ENCODE measurements at regions not wholly inside any gene's neighbourhood (a gene's known extent, or its start where the extent isn't known, plus 50 kb on each side); places are given as distances from the start of the nearest gene placed in this dataset.
"Not testable (repeated sequence)": the region's sequence is repeated elsewhere in the genome, so short reads cannot be mapped to it uniquely, and the experiment has no call there.

DNA sequence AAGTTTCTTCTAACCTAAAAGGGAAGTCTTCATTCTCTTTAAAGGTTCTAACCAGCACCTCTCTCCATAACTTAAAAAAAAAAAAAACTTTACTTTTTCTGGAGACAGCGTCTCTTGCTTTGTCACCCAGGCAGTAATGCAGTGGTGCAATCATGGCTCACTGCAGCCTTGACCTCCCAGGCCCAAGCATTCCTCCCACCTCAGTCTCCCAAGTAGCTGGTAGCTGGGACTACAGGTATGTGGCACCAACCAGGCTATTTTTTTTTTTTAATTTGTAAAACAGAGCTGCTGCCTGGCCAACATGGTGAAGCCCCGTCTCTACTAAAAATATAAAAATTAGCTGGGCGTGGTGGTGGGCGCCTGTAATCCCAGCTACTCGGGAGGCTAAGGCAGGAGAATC is 787.4 kb upstream of the ACO1 start:
- H3K4me1 Mint-ChIP-seq (ENCODE audit: low read depth); H3K4me3 Mint-ChIP-seq; H3K27me3 Mint-ChIP-seq (ENCODE audit: low read depth); DNase-seq (ENCODE audit: low spot score); H3K36me3 Mint-ChIP-seq (ENCODE audit: low read depth); H3K9me3 Mint-ChIP-seq; H3K27ac Mint-ChIP-seq: not testable (repeated sequence)

DNA sequence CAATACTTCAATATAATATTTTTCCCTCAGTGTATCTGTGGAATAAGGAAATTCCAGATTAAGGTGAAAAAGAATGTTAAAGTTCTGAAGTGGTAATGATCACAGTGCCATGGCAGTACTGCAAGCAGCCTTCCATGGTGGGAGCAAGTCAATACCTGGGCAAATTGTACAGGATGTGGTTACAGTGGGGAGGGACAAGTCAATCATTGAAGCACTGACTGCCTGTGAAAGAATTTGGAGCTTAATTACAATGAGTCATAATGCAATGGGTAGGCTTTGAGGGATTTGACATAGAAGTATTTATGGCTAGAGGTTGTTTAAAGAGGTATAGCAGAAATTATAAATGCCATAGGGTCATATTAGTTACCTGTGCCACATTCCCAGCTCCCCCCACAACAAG is 786.5 kb upstream of the ACO1 start:
- H3K4me3 Mint-ChIP-seq = no peak overlapping the region
- no peak for DNase-seq (ENCODE audit: low spot score)
- H3K4me1 Mint-ChIP-seq (ENCODE audit: low read depth) = peaks cover 3% of the 10 kb centered on the region
- no peak overlapping the region for H3K27ac Mint-ChIP-seq
- no peaks in the 10 kb centered on the region for H3K9me3 Mint-ChIP-seq
- H3K36me3 Mint-ChIP-seq (ENCODE audit: low read depth) = no peaks in the 10 kb centered on the region
- no peaks in the 10 kb centered on the region for H3K27me3 Mint-ChIP-seq (ENCODE audit: low read depth)

DNA sequence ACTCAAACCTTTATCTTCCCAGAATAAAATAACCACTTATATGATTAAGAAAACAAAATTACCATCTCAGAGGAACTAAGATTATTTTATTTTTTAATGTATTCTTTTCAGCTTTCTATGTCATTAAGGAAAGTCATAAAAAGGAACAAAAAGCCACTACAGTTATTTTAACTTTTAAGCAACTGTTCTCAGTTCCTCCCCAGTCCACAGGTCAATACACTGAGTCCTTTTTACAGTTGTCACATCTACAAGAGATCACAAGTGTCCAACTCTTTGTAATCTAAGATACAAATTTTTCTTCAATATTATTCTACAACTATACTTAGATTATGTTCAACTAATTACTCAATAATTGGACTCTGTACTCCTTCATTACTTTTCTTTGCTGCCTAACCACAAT is 782.8 kb upstream of the ACO1 start:
- Mint-ChIP-seq H3K36me3 (ENCODE audit: low read depth) (no peaks in the 10 kb centered on the region), H3K4me1 (ENCODE audit: low read depth) (peaks cover 3% of the 10 kb centered on the region), H3K27ac (no peak overlapping the region), H3K27me3 (ENCODE audit: low read depth) (no peaks in the 10 kb centered on the region), H3K4me3 (no peak overlapping the region), H3K9me3 (no peaks in the 10 kb centered on the region)
- no peak for DNase-seq (ENCODE audit: low spot score)

DNA sequence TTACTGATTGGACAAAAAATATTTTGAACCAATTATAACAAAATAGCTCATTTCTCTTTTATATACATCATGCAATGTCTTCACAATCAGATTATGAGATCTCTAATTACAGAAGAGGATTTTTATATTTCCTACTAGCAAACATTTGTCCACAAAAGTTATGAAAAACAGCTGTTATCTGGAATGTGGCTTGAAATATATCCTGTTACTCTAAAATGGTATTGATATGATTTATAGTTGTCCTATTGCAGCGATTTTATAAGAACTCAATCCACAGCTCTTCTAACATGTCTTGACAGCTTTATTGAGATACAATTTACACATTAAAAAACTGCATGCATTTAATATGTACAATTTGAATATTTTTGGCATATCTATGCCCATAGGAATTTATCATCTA is 779.9 kb upstream of the ACO1 start:
- no peak overlapping the region for H3K27ac Mint-ChIP-seq
- no peaks in the 10 kb centered on the region for H3K27me3 Mint-ChIP-seq (ENCODE audit: low read depth)
- no peak for DNase-seq (ENCODE audit: low spot score)
- no peak overlapping the region for H3K4me3 Mint-ChIP-seq
- H3K36me3 Mint-ChIP-seq (ENCODE audit: low read depth) = no peaks in the 10 kb centered on the region
- no peaks in the 10 kb centered on the region for H3K4me1 Mint-ChIP-seq (ENCODE audit: low read depth)
- H3K9me3 Mint-ChIP-seq = no peaks in the 10 kb centered on the region

DNA sequence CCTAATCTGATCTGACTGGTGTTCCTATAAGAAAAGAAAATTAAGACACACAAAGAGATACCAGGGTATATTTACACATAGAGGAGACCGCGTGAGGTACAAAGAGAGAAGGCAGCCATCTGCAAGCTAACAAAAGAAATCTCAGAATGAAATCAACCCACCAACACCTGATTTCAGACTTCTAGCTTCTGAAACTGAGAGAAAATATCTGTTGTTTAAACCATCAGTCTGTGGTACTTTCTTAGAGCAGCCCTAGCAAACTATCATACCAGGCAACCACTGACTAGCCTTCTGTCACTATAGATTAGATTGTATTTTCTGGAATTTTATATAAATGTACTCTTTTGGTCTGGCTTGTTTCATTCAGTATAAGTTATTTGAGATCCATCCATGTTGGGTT is 779.3 kb upstream of the ACO1 start:
- DNase-seq (ENCODE audit: low spot score) = no peak
- H3K9me3 Mint-ChIP-seq = no peaks in the 10 kb centered on the region
- H3K36me3 Mint-ChIP-seq (ENCODE audit: low read depth) = no peaks in the 10 kb centered on the region
- no peaks in the 10 kb centered on the region for H3K4me1 Mint-ChIP-seq (ENCODE audit: low read depth)
- H3K4me3 Mint-ChIP-seq = no peak overlapping the region
- H3K27me3 Mint-ChIP-seq (ENCODE audit: low read depth) = no peaks in the 10 kb centered on the region
- no peak overlapping the region for H3K27ac Mint-ChIP-seq

DNA sequence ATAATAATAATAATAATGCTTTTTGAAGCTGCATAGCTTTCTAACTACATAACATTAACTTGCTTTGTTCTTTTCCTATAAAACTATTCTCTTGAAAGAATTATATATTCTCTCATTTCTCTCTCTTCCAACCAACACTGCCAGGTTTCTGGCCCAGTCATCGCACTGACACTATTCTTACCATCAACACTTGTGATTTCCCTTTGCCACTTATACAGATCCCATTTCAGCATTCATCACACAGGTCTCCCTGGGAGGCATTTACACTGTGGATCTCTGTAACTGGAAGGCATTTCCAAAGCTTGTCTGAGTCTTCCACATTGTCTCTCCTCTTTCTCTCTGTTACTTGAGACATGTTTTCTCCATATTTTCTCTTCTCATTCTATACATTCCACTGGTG is 777.8 kb upstream of the ACO1 start:
- H3K4me3 Mint-ChIP-seq = no peak overlapping the region
- H3K9me3 Mint-ChIP-seq = no peaks in the 10 kb centered on the region
- no peak overlapping the region for H3K27ac Mint-ChIP-seq
- no peaks in the 10 kb centered on the region for H3K4me1 Mint-ChIP-seq (ENCODE audit: low read depth)
- no peak for DNase-seq (ENCODE audit: low spot score)
- no peaks in the 10 kb centered on the region for H3K27me3 Mint-ChIP-seq (ENCODE audit: low read depth)
- H3K36me3 Mint-ChIP-seq (ENCODE audit: low read depth) = no peaks in the 10 kb centered on the region

DNA sequence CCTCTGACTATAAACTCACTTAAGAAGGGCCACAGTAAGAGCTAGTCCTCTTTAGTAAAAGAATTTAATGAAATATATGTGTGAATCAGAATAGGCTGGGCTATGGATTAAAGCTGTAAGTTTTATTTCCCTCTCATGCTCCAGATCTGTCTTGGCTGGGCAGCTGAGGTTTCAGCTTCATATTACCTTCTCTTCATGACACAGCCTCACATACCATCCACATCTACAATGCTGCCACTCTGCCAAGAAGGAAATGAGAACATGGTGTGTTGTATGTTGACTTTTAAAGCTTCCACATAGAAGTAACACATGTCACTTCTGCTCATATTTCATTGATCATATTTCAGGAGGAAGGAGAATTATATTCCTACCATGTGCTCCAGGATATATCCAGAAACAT is 776.0 kb upstream of the ACO1 start:
- no peaks in the 10 kb centered on the region for H3K4me1 Mint-ChIP-seq (ENCODE audit: low read depth)
- no peaks in the 10 kb centered on the region for H3K9me3 Mint-ChIP-seq
- no peak overlapping the region for H3K4me3 Mint-ChIP-seq
- H3K27ac Mint-ChIP-seq = no peak overlapping the region
- DNase-seq (ENCODE audit: low spot score) = no peak
- no peaks in the 10 kb centered on the region for H3K36me3 Mint-ChIP-seq (ENCODE audit: low read depth)
- H3K27me3 Mint-ChIP-seq (ENCODE audit: low read depth) = no peaks in the 10 kb centered on the region

DNA sequence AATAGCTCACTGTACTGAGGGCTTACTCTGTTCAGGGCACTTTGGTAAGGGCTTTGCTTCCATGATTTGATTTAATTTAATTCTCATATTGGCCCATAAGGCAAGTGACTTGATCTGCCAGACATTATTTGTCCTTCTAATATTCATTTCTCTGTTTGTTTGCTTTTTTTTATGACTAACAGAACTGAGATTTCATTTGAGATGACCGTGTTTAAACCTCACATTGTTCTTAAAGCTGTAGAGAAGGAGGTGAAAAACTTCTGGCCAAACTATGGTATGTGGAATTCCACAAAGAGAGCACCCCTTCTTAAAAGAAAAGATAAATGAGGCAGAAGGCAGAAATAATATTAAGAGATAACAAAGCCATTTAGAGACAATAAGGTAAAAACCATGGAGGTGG is 775.6 kb upstream of the ACO1 start:
- H3K9me3 Mint-ChIP-seq = no peaks in the 10 kb centered on the region
- H3K4me1 Mint-ChIP-seq (ENCODE audit: low read depth) = no peaks in the 10 kb centered on the region
- no peak overlapping the region for H3K4me3 Mint-ChIP-seq
- no peaks in the 10 kb centered on the region for H3K27me3 Mint-ChIP-seq (ENCODE audit: low read depth)
- no peak overlapping the region for H3K27ac Mint-ChIP-seq
- no peak for DNase-seq (ENCODE audit: low spot score)
- H3K36me3 Mint-ChIP-seq (ENCODE audit: low read depth) = no peaks in the 10 kb centered on the region

DNA sequence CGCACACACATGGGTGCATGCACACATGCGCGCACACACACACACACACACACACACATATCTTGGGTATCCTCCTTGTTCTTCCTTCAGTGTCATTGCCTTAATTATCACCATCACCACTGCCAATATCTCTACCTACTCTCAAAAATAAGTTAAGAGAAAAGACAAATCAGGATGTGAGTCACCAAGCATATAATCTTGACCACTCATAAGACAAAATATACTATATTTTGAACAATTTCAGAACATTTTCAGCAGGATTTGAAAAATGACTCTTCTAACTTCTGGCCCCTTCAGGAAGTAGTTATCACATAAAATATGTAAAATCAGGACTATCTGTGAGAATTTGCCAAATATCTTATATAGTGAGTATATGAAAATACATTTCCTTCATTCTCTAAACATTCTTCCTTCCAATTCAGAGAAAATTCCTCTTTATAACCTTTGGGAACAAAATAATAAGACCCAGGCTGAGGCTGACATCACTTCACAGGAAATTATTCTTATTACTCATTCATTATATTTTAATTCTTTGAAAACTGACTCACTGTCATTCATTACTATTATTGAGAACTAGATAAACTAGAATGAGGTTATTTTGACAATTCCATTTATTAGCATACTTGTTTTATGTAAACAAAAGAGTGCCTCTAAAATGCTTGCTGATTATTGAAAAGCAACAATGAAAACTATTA is 772.0 kb upstream of the ACO1 start:
- H3K27me3 Mint-ChIP-seq (ENCODE audit: low read depth) = no peaks in the 10 kb centered on the region
- no peak overlapping the region for H3K27ac Mint-ChIP-seq
- no peak overlapping the region for H3K4me3 Mint-ChIP-seq
- DNase-seq (ENCODE audit: low spot score) = no peak
- no peaks in the 10 kb centered on the region for H3K9me3 Mint-ChIP-seq
- H3K4me1 Mint-ChIP-seq (ENCODE audit: low read depth) = no peaks in the 10 kb centered on the region
- no peaks in the 10 kb centered on the region for H3K36me3 Mint-ChIP-seq (ENCODE audit: low read depth)

DNA sequence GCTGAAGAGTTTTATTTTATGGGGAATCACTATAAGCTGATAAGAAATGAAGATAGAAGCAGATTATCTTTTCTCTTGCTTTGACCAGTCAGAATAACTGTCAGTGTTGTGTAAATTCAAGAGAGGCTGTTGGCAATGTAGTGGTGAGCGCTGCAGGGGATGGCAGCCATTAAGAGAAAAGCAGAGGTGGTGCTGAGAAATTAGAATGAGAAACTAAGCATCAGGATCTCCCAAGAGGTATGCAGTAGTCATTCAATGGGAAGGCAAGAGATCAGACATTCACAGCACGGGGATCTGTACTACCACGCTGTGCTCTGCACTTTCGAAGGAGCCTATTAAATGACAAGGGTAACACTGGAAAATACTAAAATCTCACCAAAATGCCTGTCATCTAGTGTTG is 768.5 kb upstream of the ACO1 start:
- Mint-ChIP-seq H3K4me3 (no peak overlapping the region), H3K36me3 (ENCODE audit: low read depth) (no peaks in the 10 kb centered on the region), H3K9me3 (no peaks in the 10 kb centered on the region), H3K27ac (no peak overlapping the region), H3K4me1 (ENCODE audit: low read depth) (no peaks in the 10 kb centered on the region), H3K27me3 (ENCODE audit: low read depth) (no peaks in the 10 kb centered on the region)
- no peak for DNase-seq (ENCODE audit: low spot score)

DNA sequence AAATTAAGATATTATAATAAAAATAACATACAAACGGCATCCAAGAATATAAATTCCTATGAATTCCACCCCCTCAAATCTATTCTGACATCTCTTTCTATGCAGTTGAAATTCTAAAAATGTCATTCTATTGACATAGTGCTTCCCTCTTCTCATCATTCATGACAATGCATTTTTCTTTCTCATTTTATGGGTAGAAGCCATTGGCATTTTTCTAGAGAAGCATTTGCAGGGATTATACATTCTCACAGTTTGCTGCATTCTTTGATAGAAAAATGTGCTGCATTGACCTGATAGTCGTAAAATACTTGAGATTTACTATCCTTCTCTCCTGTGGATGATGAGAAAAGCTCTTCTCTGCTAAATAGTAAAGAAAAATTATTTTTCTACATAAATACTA is 760.9 kb upstream of the ACO1 start:
- H3K4me3 Mint-ChIP-seq = no peak overlapping the region
- DNase-seq (ENCODE audit: low spot score) = no peak
- H3K36me3 Mint-ChIP-seq (ENCODE audit: low read depth) = no peaks in the 10 kb centered on the region

DNA sequence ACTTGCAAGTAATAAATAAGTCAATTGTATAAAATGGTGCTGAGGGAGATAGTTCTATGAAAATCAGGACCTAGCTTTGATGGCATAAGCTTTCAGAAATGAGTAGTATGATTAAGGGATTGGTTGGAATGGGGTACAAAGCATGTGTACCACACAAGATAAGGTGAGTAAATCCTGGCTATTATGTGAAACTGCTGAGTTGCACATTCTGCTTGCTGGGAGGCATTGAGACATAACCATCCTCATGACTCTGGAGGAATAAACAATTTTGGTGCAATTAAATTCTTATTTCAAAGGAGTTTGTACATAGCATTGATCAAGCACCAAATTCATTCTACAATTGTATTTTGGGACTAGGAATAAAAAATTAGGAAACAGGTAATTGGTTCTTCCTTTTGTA is 755.2 kb upstream of the ACO1 start:
- Mint-ChIP-seq H3K9me3 (no peaks in the 10 kb centered on the region), H3K36me3 (ENCODE audit: low read depth) (no peaks in the 10 kb centered on the region), H3K4me3 (no peak overlapping the region), H3K27ac (no peak overlapping the region), H3K27me3 (ENCODE audit: low read depth) (no peaks in the 10 kb centered on the region), H3K4me1 (ENCODE audit: low read depth) (no peaks in the 10 kb centered on the region)
- DNase-seq (ENCODE audit: low spot score) = no peak

More for the DNA sequence above, 760.9 kb upstream of the ACO1 start:
- Mint-ChIP-seq H3K27ac (no peak overlapping the region), H3K4me1 (ENCODE audit: low read depth) (no peaks in the 10 kb centered on the region), H3K9me3 (no peaks in the 10 kb centered on the region), H3K27me3 (ENCODE audit: low read depth) (no peaks in the 10 kb centered on the region)

DNA sequence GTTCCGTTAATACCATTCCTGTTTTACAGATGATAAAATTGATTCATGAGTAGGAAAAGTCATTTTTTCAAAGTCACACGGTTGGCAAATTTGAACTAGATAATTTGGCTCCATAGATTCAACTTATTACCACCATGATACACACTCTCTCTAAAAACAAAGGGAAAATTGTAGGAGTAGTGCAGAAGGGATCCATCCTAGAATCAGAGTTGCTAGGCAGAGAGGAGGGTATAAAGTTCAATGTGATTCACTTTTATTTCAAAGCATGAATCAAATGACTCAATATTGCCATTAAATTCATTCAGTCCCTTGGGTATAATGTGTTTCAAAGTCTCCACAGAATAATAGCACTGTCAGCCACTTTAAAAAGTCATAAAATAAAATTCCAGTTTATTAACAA is 747.2 kb upstream of the ACO1 start:
- no peaks in the 10 kb centered on the region for H3K27me3 Mint-ChIP-seq (ENCODE audit: low read depth)
- no peak overlapping the region for H3K27ac Mint-ChIP-seq
- no peak for DNase-seq (ENCODE audit: low spot score)
- H3K4me3 Mint-ChIP-seq = no peak overlapping the region
- H3K36me3 Mint-ChIP-seq (ENCODE audit: low read depth) = no peaks in the 10 kb centered on the region
- H3K9me3 Mint-ChIP-seq = no peaks in the 10 kb centered on the region
- no peaks in the 10 kb centered on the region for H3K4me1 Mint-ChIP-seq (ENCODE audit: low read depth)

DNA sequence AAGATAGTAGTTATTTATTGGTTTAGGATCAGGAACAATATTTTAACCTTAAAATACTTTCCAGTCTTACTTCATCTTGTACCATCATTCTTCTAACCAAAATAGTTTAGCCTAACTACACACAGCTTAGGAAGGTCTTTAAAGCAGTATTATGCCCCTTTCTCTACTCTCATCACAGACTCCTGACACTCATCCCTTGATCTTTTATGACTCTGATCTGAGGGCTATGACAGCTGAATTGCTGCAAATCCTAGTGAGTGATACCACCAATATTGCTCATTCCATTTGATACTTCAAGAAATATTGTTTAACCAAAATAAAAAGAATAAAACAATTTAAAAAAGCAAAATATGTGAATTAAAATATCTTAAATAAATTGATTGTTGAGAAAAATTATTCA is 746.6 kb upstream of the ACO1 start:
- Mint-ChIP-seq H3K27ac (no peak overlapping the region), H3K4me3 (no peak overlapping the region), H3K27me3 (ENCODE audit: low read depth) (no peaks in the 10 kb centered on the region), H3K36me3 (ENCODE audit: low read depth) (no peaks in the 10 kb centered on the region), H3K9me3 (no peaks in the 10 kb centered on the region), H3K4me1 (ENCODE audit: low read depth) (no peaks in the 10 kb centered on the region)
- DNase-seq (ENCODE audit: low spot score) = no peak

DNA sequence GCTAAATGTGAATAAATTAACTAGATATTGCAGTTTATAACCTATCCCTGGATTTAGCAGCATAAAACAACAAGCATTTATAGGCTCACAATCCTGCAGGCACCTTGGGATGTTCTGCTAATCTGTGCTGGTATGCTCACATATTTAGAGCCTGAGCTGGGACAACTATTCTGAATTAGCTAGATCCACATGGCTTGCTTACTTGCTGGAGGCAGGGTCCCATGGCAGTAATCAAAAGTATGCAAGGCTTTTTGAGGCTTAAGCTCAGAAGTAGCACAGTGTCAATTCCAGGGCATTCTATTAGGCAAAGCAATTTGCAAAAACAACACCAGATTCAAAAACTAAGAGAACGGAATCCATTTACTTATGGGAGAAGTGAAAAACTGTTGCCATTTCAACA is 745.0 kb upstream of the ACO1 start:
- no peak for DNase-seq (ENCODE audit: low spot score)
- Mint-ChIP-seq H3K4me3 (no peak overlapping the region), H3K4me1 (ENCODE audit: low read depth) (no peaks in the 10 kb centered on the region), H3K27me3 (ENCODE audit: low read depth) (no peaks in the 10 kb centered on the region), H3K9me3 (no peaks in the 10 kb centered on the region), H3K36me3 (ENCODE audit: low read depth) (no peaks in the 10 kb centered on the region), H3K27ac (no peak overlapping the region)

All from T-helper 2 cell treated with Interferon-gamma antibody and Interleukin-4, amounts not matched to agents 5 μg/mL and 100 μg/mL, for 36 hours (primary cell).